Peyer's patch (tissue), 4 donors: ENCODE measurements at regions not wholly inside any gene's neighbourhood (a gene's known extent, or its start where the extent isn't known, plus 50 kb on each side); places are given as distances from the start of the nearest gene placed in this dataset.

Source experiments
- POLR2A ChIP-seq, 2 donors: fragments of 450-650 bp; IDR thresholded peaks; one replicate each; pipeline ENCODE4 v1.5.1; 2017; ENCODE audit warnings: antibody characterized with exemption in 2 of 2, mild to moderate bottlenecking in 2 of 2, moderate library complexity in 2 of 2
- TF ChIP-seq, protein P1 (sequence below), 6 experiments: fragments of 450-650 bp in 4 of 6; fragments of 200-600 bp in 2 of 6; sonication (generic) in 1 of 6; IDR thresholded peaks; one replicate each; pipeline ENCODE4 v1.5.1; 2017 to 2019; ENCODE audit warnings: antibody characterized with exemption in 6 of 6, mild to moderate bottlenecking in 3 of 6, moderate library complexity in 1 of 6

- TF ChIP-seq, protein P1, sequence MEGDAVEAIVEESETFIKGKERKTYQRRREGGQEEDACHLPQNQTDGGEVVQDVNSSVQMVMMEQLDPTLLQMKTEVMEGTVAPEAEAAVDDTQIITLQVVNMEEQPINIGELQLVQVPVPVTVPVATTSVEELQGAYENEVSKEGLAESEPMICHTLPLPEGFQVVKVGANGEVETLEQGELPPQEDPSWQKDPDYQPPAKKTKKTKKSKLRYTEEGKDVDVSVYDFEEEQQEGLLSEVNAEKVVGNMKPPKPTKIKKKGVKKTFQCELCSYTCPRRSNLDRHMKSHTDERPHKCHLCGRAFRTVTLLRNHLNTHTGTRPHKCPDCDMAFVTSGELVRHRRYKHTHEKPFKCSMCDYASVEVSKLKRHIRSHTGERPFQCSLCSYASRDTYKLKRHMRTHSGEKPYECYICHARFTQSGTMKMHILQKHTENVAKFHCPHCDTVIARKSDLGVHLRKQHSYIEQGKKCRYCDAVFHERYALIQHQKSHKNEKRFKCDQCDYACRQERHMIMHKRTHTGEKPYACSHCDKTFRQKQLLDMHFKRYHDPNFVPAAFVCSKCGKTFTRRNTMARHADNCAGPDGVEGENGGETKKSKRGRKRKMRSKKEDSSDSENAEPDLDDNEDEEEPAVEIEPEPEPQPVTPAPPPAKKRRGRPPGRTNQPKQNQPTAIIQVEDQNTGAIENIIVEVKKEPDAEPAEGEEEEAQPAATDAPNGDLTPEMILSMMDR (IDR thresholded peaks at IDR 0.05) = no peak
- TF ChIP-seq POLR2A (IDR thresholded peaks at IDR 0.05) = no peak
Observed at GRCh38 chr9:89879276-89879675, 274.5 kb downstream of the GADD45G start.
